PFSK-1 (cell line): ENCODE measurements at regions not wholly inside any gene's neighbourhood (a gene's known extent, or its start where the extent isn't known, plus 50 kb on each side); places are given as distances from the start of the nearest gene placed in this dataset.

Experiments
- FOXP2 ChIP-seq: optimal IDR thresholded peaks from 2 replicates; pipeline ENCODE3; 2011; ENCODE audit warnings: borderline replicate concordance, control low read depth, inconsistent platforms; ENCODE audit not compliant: insufficient read depth; ENCODE audit errors: extremely low read length, extremely low read depth
- SIN3A ChIP-seq: IDR thresholded peaks from 2 replicates; pipeline ENCODE4 v1.6.1; 2012; ENCODE audit warnings: mild to moderate bottlenecking, low read length, moderate library complexity, borderline replicate concordance; ENCODE audit not compliant: insufficient read depth
- TF ChIP-seq, protein P1 (sequence below), 2 experiments: IDR thresholded peaks; 2 replicates each; pipeline versions ENCODE4 v1.6.1 to v1.8.0; 2011 to 2012; ENCODE audit warnings: low read depth in 2 of 2, low read length in 2 of 2, control low read depth in 1 of 2, inconsistent platforms in 1 of 2, mild to moderate bottlenecking in 1 of 2, moderate library complexity in 1 of 2; ENCODE audit not compliant: insufficient read depth in 1 of 2

DNA sequence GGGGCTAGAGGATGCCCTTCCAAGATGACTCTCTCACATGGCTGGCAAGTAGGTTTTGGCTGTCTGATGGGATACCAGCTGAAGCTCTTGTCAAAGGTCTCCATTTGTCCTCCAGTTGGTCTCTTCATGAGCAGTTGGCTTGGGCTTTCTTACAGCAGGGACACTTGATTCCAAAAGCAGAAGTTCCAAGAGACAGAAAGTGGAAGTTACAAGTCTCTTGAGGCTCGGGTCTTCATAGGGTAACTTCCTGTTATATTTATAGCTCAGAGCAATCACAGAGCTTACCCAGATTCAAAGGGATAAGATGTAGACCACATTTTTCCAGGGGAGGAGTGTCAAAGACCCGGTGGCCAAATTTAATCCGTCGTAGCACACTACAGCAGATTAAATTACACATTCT, 440.0 kb downstream of the RFC3 start:
- TF ChIP-seq, protein P1, sequence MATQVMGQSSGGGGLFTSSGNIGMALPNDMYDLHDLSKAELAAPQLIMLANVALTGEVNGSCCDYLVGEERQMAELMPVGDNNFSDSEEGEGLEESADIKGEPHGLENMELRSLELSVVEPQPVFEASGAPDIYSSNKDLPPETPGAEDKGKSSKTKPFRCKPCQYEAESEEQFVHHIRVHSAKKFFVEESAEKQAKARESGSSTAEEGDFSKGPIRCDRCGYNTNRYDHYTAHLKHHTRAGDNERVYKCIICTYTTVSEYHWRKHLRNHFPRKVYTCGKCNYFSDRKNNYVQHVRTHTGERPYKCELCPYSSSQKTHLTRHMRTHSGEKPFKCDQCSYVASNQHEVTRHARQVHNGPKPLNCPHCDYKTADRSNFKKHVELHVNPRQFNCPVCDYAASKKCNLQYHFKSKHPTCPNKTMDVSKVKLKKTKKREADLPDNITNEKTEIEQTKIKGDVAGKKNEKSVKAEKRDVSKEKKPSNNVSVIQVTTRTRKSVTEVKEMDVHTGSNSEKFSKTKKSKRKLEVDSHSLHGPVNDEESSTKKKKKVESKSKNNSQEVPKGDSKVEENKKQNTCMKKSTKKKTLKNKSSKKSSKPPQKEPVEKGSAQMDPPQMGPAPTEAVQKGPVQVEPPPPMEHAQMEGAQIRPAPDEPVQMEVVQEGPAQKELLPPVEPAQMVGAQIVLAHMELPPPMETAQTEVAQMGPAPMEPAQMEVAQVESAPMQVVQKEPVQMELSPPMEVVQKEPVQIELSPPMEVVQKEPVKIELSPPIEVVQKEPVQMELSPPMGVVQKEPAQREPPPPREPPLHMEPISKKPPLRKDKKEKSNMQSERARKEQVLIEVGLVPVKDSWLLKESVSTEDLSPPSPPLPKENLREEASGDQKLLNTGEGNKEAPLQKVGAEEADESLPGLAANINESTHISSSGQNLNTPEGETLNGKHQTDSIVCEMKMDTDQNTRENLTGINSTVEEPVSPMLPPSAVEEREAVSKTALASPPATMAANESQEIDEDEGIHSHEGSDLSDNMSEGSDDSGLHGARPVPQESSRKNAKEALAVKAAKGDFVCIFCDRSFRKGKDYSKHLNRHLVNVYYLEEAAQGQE (IDR thresholded peaks at IDR 0.05; ENCODE audit: insufficient read depth in 1 of 2, low read depth in 2 of 2, low read length in 2 of 2): no peak
- TF ChIP-seq FOXP2: no peak
- no peak for TF ChIP-seq SIN3A
